Fibroblast of villous mesenchyme (primary cell): ENCODE measurements at regions not wholly inside any gene's neighbourhood (a gene's known extent, or its start where the extent isn't known, plus 50 kb on each side); places are given as distances from the start of the nearest gene placed in this dataset.

Source experiments
- DNase-seq: peaks from one replicate; pipeline ENCODE4 v3.0.0-alpha.2; 2010; ENCODE audit warnings: low read depth
- H3K4me3 ChIP-seq: 2 replicates; pipeline ENCODE4 v1.5.1; 2011; ENCODE audit warnings: low read depth, mild to moderate bottlenecking, low read length
- TF ChIP-seq, protein P1 (sequence below): IDR thresholded peaks from 2 replicates; pipeline ENCODE4 v1.5.1; 2012; ENCODE audit warnings: low read depth, mild to moderate bottlenecking, low read length; ENCODE audit not compliant: insufficient read depth

DNA sequence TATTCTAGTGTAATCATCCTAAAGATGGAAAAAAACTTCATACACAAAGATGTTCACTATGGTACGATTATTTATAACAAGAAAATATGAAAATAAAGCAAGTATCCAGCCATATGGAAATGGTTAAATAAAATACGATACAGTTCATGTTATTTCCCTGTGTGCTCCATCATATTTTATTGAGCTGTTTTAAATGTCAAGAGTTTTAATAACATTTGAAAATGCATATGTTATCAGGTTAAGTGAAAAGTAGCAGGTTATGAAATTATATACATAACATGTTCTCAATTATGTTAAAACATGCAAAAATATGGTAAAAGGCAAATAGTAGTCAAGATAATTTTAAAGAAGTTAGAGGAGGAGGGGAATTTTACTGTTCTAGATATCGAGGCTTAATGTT, 192.0 kb downstream of the HNRNPD start:
- H3K4me3 ChIP-seq, result no peak overlapping the region
- TF ChIP-seq, protein P1, sequence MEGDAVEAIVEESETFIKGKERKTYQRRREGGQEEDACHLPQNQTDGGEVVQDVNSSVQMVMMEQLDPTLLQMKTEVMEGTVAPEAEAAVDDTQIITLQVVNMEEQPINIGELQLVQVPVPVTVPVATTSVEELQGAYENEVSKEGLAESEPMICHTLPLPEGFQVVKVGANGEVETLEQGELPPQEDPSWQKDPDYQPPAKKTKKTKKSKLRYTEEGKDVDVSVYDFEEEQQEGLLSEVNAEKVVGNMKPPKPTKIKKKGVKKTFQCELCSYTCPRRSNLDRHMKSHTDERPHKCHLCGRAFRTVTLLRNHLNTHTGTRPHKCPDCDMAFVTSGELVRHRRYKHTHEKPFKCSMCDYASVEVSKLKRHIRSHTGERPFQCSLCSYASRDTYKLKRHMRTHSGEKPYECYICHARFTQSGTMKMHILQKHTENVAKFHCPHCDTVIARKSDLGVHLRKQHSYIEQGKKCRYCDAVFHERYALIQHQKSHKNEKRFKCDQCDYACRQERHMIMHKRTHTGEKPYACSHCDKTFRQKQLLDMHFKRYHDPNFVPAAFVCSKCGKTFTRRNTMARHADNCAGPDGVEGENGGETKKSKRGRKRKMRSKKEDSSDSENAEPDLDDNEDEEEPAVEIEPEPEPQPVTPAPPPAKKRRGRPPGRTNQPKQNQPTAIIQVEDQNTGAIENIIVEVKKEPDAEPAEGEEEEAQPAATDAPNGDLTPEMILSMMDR, result no peak
- DNase-seq, result no peak

DNA sequence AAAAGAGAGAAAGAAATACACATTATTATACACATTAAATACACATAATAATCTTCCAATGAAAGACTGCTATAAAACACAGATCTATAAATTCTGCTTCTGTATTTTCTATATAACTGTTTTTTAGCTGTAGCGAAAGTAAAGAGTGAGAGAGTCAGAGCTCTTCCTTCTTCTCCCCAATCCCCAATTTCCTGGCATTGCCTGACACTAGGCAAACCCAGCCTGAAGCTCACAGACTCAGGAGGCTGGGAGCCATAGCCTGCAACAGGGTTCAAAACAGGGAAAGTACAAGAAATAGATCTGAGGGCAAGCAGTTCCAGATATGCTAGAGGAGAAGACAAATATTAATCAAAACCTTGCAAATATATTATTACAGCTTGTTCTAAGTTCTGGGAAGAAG, 201.6 kb downstream of the HNRNPD start:
- TF ChIP-seq, protein P1, result no peak
- H3K4me3 ChIP-seq, result no peak overlapping the region
- no peak for DNase-seq

DNA sequence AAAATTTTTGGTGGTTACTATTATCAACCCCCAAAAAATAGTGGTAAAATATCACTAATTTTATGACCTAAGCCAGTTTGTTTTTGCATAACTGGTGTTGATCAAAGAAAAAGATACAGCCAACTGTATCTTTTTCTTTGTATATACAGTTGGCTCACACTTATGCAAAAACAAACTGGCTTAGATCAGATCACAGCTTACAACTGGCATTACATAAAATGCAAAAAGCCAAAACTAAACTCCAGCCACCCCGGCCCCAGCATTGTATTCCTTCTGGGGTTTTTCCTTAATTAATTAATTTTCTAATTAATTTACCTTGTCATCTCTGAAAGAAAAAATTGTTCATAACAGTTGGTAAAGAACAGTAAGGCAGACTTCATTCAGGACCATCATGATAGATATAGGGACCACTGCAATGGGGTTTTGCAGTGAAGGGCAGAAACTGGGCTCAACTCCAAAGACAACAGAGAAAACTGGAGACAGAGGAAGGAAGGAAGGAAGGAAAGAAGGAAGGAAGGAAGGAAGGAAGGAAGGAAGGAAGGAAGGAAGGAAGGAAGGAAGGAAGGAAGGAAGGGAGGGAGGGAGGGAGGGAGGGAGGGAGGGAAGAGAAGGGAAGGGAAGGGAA, 202.1 kb downstream of the HNRNPD start:
- no peak for DNase-seq
- no peak overlapping the region for H3K4me3 ChIP-seq
- TF ChIP-seq, protein P1, result no peak

DNA sequence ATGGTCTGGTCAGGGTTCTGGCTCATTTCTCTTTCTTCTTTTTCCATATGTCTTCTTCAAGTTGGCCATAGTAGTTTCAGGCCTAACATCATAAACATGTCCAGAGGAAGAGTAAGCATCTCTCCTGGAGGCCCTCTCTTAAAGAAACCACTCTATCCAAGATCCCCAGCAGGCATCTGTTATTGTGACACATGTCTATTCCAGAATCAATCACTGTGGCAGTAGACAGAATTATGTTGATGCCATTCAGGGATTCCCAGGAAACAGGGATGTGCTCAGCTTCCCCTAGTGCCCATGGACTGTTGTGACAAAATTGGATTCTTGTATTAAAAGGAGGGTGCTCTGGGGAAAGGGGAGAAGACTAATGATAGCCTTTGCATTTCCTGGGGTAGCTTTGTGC, 224.0 kb downstream of the HNRNPD start:
- no peak for DNase-seq
- TF ChIP-seq, protein P1, result no peak
- H3K4me3 ChIP-seq, result no peak overlapping the region

DNA sequence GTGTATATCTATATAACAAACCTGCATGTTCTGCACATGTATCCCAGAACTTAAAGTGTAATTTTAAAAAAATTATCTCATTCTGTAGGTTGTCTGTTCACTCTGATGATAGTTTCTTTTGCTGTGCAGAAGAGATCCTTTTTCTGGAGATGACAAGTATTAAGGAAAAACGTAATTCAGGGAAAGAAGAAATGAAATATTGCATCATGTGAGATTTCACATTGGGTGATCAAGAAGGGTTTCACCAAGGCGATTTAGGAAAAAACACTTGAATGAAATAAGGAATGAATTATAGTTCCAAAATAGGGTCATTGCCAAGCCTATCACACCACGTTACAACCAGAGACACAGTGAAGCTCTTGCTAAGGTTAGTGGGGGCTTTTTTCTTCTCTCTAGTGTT, 227.9 kb downstream of the HNRNPD start:
- TF ChIP-seq, protein P1, result no peak
- no peak overlapping the region for H3K4me3 ChIP-seq
- no peak for DNase-seq

DNA sequence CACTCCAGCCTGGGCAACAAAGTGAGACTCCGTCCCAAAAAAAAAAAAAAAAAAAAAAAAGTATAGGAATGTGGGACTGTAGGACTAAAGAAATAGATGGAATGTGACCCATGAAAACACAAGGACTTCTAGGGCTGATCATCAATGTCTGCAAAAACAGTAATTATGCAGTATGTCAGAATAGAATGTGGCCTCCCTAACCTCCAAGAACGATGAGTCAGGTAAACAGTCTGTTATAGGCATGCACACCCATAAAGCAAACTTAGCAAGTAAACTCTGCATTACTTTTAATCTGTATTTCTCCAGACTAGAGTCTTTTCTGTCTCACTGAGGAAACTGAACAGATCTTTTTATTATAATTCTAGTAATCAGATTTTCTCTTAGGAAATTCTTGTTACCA, 233.4 kb downstream of the HNRNPD start:
- TF ChIP-seq, protein P1, result no peak
- DNase-seq, result no peak
- H3K4me3 ChIP-seq, result no peak overlapping the region

DNA sequence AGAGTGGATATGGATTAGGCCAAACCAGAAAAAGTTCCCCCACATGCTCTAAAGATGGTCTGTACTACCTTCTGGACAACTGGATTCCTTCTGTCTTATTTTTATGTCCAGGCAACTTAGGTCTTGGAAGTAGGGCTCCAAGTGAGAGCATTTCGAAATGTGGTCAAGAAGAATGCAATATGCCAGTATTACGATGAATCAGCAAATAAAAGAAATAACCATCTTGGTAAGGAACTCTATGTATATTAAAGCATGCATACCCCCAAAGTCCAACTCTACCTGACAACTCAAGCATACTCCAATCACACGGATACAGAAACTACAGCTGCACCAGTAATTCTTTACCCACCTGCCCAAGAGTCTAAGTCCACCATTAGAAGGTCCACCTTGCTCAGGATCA, 234.5 kb downstream of the HNRNPD start:
- H3K4me3 ChIP-seq, result no peak overlapping the region
- TF ChIP-seq, protein P1, result no peak

More for the DNA sequence above, 234.5 kb downstream of the HNRNPD start:
- no peak for DNase-seq
